ENCODE measurements at regions not wholly inside any gene's neighbourhood (a gene's known extent, or its start where the extent isn't known, plus 50 kb on each side); places are given as distances from the start of the nearest gene placed in this dataset.

GRCh38 chr1:96011606-96012005, 710.0 kb upstream of the PTBP2 start:
- Histone ChIP-seq H3K36me3 (ENCODE audit: control insufficient read depth, insufficient read depth, low read length) (no peaks in the 10 kb centered on the region), H3K4me3 (no peak overlapping the region), H3K4me2 (ENCODE audit: insufficient read depth, low read length) (no peak overlapping the region), H2AFZ (ENCODE audit: low read depth, low read length) (no peak overlapping the region), H3K9me3 (replicated peaks; ENCODE audit: control insufficient read depth, insufficient read depth, low read depth, low read length) (no peaks in the 10 kb centered on the region; the same call in 1 of the 2 replicates), H3K4me1 (replicated peaks in 1 of 2; ENCODE audit: control insufficient read depth in 2 of 2, insufficient read depth in 2 of 2, low read length in 2 of 2) (no peaks in the 10 kb centered on the region), H4K20me1 (replicated peaks; ENCODE audit: control insufficient read depth, insufficient read depth, low read length) (no peaks in the 10 kb centered on the region), H3K9me1 (ENCODE audit: control insufficient read depth, insufficient read depth, low read length) (no peaks in the 10 kb centered on the region), H3K79me2 (ENCODE audit: control insufficient read depth, insufficient read depth, low read length) (no peaks in the 10 kb centered on the region), H3K9ac (ENCODE audit: insufficient read depth in 1 of 2, low read depth in 2 of 2, low read length in 2 of 2) (no peak overlapping the region), H3K27me3 (ENCODE audit: control insufficient read depth in 2 of 2, insufficient read depth in 2 of 2, low read length in 2 of 2) (no peaks in the 10 kb centered on the region), H3K27ac (ENCODE audit: extremely low read depth, low read depth, low read length) (no peak overlapping the region)
- intact Hi-C loops (cut with micrococcal nuclease) (no loop called here), in situ Hi-C loops (cut with MboI) (no loop called here)
- DNase-seq (ENCODE audit: extremely low read depth in 1 of 4, low spot score in 3 of 4) (no peak), ATAC-seq (no peak), FAIRE-seq (no peak)
- BruUV-seq (replicated peaks): no TSS peak
- POLR2A ChIA-PET: no interaction called here
- WGBS (ENCODE audit: insufficient coverage, low coverage, missing lambda C conversion rate): 0% methylated on average over 4 of the region's 4 CpGs
- TF ChIP-seq CREB1 (IDR thresholded peaks at IDR 0.05): no peak
- no peak for TF ChIP-seq CREB1 (CRISPR knock-in tag; IDR thresholded peaks at IDR 0.05)
- no peak for TF ChIP-seq ZNF354B (CRISPR knock-in tag; IDR thresholded peaks at IDR 0.05)
- no peak for TF ChIP-seq NR4A1 (CRISPR knock-in tag; IDR thresholded peaks at IDR 0.05)
- no peak for TF ChIP-seq NR4A1 (tag; IDR thresholded peaks at IDR 0.05)
- TF ChIP-seq ZNF511 (CRISPR knock-in tag; IDR thresholded peaks at IDR 0.05): no peak
- no peak for TF ChIP-seq TCF3 (CRISPR knock-in tag; IDR thresholded peaks at IDR 0.05)
- TF ChIP-seq ZNF76 (CRISPR knock-in tag; IDR thresholded peaks at IDR 0.05; ENCODE audit: borderline replicate concordance): no peak
- TF ChIP-seq CCNT2 (IDR thresholded peaks at IDR 0.05; ENCODE audit: borderline replicate concordance, extremely low read depth, insufficient read length, low read depth, low read length): no peak
- no peak for TF ChIP-seq ZNF124 (CRISPR knock-in tag; IDR thresholded peaks at IDR 0.05)
- no peak for TF ChIP-seq JUNB (CRISPR knock-in tag; conservative IDR thresholded peaks at IDR 0.05)
- TF ChIP-seq ATF3 (IDR thresholded peaks at IDR 0.05): no peak
- no peak for TF ChIP-seq ATF3 (CRISPR knock-in tag; conservative IDR thresholded peaks at IDR 0.05)
- TF ChIP-seq ZFP30 (CRISPR knock-in tag; IDR thresholded peaks at IDR 0.05; ENCODE audit: borderline replicate concordance): no peak
- CTCF ChIA-PET (ENCODE audit: low intra/inter-chr PET ratio): no interaction called here
